ENCODE measurements at regions not wholly inside any gene's neighbourhood (a gene's known extent, or its start where the extent isn't known, plus 50 kb on each side); places are given as distances from the start of the nearest gene placed in this dataset.

DNA sequence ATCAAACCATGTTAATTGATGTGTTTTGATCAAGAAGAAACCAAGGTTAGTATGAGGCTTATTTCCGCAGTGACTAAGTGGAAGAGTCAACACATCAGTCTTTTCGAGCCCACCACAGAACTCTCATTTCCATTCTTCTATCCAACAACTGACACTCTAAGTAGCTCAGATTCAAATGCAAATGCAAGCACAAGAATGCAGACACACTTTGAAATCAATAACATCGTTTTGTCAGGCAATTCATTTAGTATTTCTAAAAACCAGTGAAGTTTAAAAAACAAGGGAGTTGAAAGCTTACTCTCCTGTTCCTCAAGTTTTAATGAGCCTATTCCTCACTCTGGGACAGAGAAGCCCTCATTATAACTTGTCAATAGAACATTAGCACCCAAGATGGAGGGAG, 433.1 kb downstream of the ZIC3 start:
- no peak overlapping the region for H3K4ac ChIP-seq (ENCODE audit: low read length)
- H3K4me3 ChIP-seq (ENCODE audit: low read length in 2 of 2): no peak overlapping the region
- peak overlapping the region; percentile 65 for H2AFZ ChIP-seq (ENCODE audit: low read length)
- H3K4me2 ChIP-seq (ENCODE audit: insufficient read depth, low read length, poor library complexity, severe bottlenecking): no peak overlapping the region
- no peak overlapping the region for H3K9ac ChIP-seq (ENCODE audit: low read depth, low read length, poor library complexity)
- H2BK5ac ChIP-seq (ENCODE audit: low read length): no peak overlapping the region
- H4K8ac ChIP-seq (ENCODE audit: low read depth, low read length): no peak overlapping the region
- peaks cover 5 to 10% of the 10 kb centered on the region in 2 donors for H3K4me1 ChIP-seq (ENCODE audit: control insufficient read depth in 2 of 2, insufficient read depth in 1 of 2, low read depth in 1 of 2, low read length in 2 of 2)
- no CpG with 5 or more reads among the region's 3 CpGs for WGBS, 2 donors (ENCODE audit: extremely low coverage in 2 of 2, insufficient read length in 2 of 2, insufficient replicate concordance in 1 of 2)
- H4K91ac ChIP-seq (ENCODE audit: low read depth, low read length, poor library complexity): no peak overlapping the region
- no peaks in the 10 kb centered on the region for H3K9me3 ChIP-seq (replicated peaks in 1 of 2; ENCODE audit: control insufficient read depth in 2 of 2, insufficient read depth in 1 of 2, low read depth in 1 of 2, low read length in 2 of 2)
- H2BK12ac ChIP-seq (ENCODE audit: low read length): no peak overlapping the region
- no peak overlapping the region for H2BK15ac ChIP-seq (ENCODE audit: low read length)
- no peak overlapping the region for H3K23ac ChIP-seq (ENCODE audit: low read depth, low read length, poor library complexity)
- no peak overlapping the region for H3K18ac ChIP-seq (ENCODE audit: low read length)
- no peak overlapping the region for H2AK5ac ChIP-seq (ENCODE audit: low read depth, low read length)
- H2BK120ac ChIP-seq (ENCODE audit: low read depth, low read length): no peak overlapping the region
- H3K27ac ChIP-seq (replicated peaks; ENCODE audit: low read length): no peak overlapping the region
- no peaks in the 10 kb centered on the region for H3K36me3 ChIP-seq (replicated peaks in 1 of 2; ENCODE audit: control insufficient read depth in 2 of 2, insufficient read depth in 2 of 2, low read length in 2 of 2)
- no peaks in the 10 kb centered on the region for H3K27me3 ChIP-seq (ENCODE audit: control insufficient read depth in 3 of 3, insufficient read depth in 3 of 3, low read depth in 1 of 3, low read length in 3 of 3)
- no peaks in the 10 kb centered on the region for H3K79me1 ChIP-seq (ENCODE audit: low read depth, low read length)
- no peak for DNase-seq (ENCODE audit: low spot score)
- no peak overlapping the region for H3K14ac ChIP-seq (ENCODE audit: low read length)

- Histone ChIP-seq H3K23ac (ENCODE audit: low read depth, low read length, poor library complexity) (no peak overlapping the region), H2AK5ac (ENCODE audit: low read depth, low read length) (no peak overlapping the region), H3K4me3 (ENCODE audit: low read length in 2 of 2) (no peak overlapping the region), H3K27ac (replicated peaks; ENCODE audit: low read length) (no peak overlapping the region), H3K36me3 (replicated peaks in 1 of 2; ENCODE audit: control insufficient read depth in 2 of 2, insufficient read depth in 2 of 2, low read length in 2 of 2) (no peaks in the 10 kb centered on the region), H3K18ac (ENCODE audit: low read length) (no peak overlapping the region), H3K79me1 (ENCODE audit: low read depth, low read length) (no peaks in the 10 kb centered on the region), H3K4me2 (ENCODE audit: insufficient read depth, low read length, poor library complexity, severe bottlenecking) (no peak overlapping the region), H3K4me1 (ENCODE audit: control insufficient read depth in 2 of 2, insufficient read depth in 1 of 2, low read depth in 1 of 2, low read length in 2 of 2) (peaks cover 5 to 10% of the 10 kb centered on the region in 2 donors), H4K91ac (ENCODE audit: low read depth, low read length, poor library complexity) (no peak overlapping the region), H2AFZ (ENCODE audit: low read length) (peak overlapping the region; percentile 65), H3K4ac (ENCODE audit: low read length) (no peak overlapping the region), H3K27me3 (ENCODE audit: control insufficient read depth in 3 of 3, insufficient read depth in 3 of 3, low read depth in 1 of 3, low read length in 3 of 3) (no peaks in the 10 kb centered on the region), H2BK5ac (ENCODE audit: low read length) (no peak overlapping the region), H2BK12ac (ENCODE audit: low read length) (no peak overlapping the region), H2BK120ac (ENCODE audit: low read depth, low read length) (no peak overlapping the region), H4K8ac (ENCODE audit: low read depth, low read length) (no peak overlapping the region), H3K14ac (ENCODE audit: low read length) (no peak overlapping the region), H2BK15ac (ENCODE audit: low read length) (no peak overlapping the region), H3K9ac (ENCODE audit: low read depth, low read length, poor library complexity) (no peak overlapping the region), H3K9me3 (replicated peaks in 1 of 2; ENCODE audit: control insufficient read depth in 2 of 2, insufficient read depth in 1 of 2, low read depth in 1 of 2, low read length in 2 of 2) (no peaks in the 10 kb centered on the region)
- WGBS, 2 donors (ENCODE audit: extremely low coverage in 2 of 2, insufficient read length in 2 of 2, insufficient replicate concordance in 1 of 2): no CpG with 5 or more reads among the region's 3 CpGs
- no peak for DNase-seq (ENCODE audit: low spot score)
These were observed 433.6 kb downstream of the ZIC3 start for GRCh38 chrX:137999552-137999951.

DNA sequence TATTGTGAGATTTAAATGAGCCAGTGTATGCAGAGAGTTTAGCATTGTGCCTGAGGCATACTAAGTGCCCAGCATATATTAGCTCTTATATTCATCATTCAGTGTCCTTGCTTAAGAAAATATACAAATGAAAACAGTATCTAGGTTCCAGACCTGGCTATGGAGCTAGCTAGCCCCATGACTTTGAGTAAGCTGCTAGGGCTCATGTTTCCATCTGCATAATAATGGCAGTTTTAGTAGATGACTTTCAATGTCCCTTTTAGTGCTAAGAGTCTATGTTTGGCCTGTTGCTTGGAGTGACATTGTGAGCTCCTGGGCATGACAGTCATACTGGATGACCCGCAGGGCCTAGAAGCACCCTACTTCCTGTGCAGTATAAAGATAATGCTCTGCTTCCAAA, 435.3 kb downstream of the ZIC3 start:
- Histone ChIP-seq H3K4me1 (ENCODE audit: control insufficient read depth in 2 of 2, insufficient read depth in 1 of 2, low read depth in 1 of 2, low read length in 2 of 2) (peaks cover 5 to 13% of the 10 kb centered on the region in 2 donors), H2BK5ac (ENCODE audit: low read length) (no peak overlapping the region), H3K9ac (ENCODE audit: low read depth, low read length, poor library complexity) (no peak overlapping the region), H2BK12ac (ENCODE audit: low read length) (no peak overlapping the region), H3K4ac (ENCODE audit: low read length) (no peak overlapping the region), H3K4me3 (ENCODE audit: low read length in 2 of 2) (no peak overlapping the region), H3K4me2 (ENCODE audit: insufficient read depth, low read length, poor library complexity, severe bottlenecking) (no peak overlapping the region), H3K27me3 (ENCODE audit: control insufficient read depth in 3 of 3, insufficient read depth in 3 of 3, low read depth in 1 of 3, low read length in 3 of 3) (no peaks in the 10 kb centered on the region), H2BK120ac (ENCODE audit: low read depth, low read length) (no peak overlapping the region), H2AK5ac (ENCODE audit: low read depth, low read length) (no peak overlapping the region), H3K36me3 (replicated peaks in 1 of 2; ENCODE audit: control insufficient read depth in 2 of 2, insufficient read depth in 2 of 2, low read length in 2 of 2) (no peaks in the 10 kb centered on the region), H3K23ac (ENCODE audit: low read depth, low read length, poor library complexity) (no peak overlapping the region), H4K8ac (ENCODE audit: low read depth, low read length) (no peak overlapping the region), H3K14ac (ENCODE audit: low read length) (no peak overlapping the region), H4K91ac (ENCODE audit: low read depth, low read length, poor library complexity) (no peak overlapping the region), H3K9me3 (replicated peaks in 1 of 2; ENCODE audit: control insufficient read depth in 2 of 2, insufficient read depth in 1 of 2, low read depth in 1 of 2, low read length in 2 of 2) (no peaks in the 10 kb centered on the region), H2BK15ac (ENCODE audit: low read length) (no peak overlapping the region), H3K79me1 (ENCODE audit: low read depth, low read length) (no peaks in the 10 kb centered on the region), H3K18ac (ENCODE audit: low read length) (no peak overlapping the region), H2AFZ (ENCODE audit: low read length) (no peak overlapping the region), H3K27ac (replicated peaks; ENCODE audit: low read length) (no peak overlapping the region)
- DNase-seq (ENCODE audit: low spot score): no peak
- no CpG with 5 or more reads among the region's 1 CpG for WGBS, 2 donors (ENCODE audit: extremely low coverage in 2 of 2, insufficient read length in 2 of 2, insufficient replicate concordance in 1 of 2)

GRCh38 chrX:138006180-138006579, 440.3 kb downstream of the ZIC3 start:
- Histone ChIP-seq H3K14ac (ENCODE audit: low read length) (no peak overlapping the region), H2AK5ac (ENCODE audit: low read depth, low read length) (no peak overlapping the region), H3K36me3 (replicated peaks in 1 of 2; ENCODE audit: control insufficient read depth in 2 of 2, insufficient read depth in 2 of 2, low read length in 2 of 2) (no peaks in the 10 kb centered on the region), H3K18ac (ENCODE audit: low read length) (no peak overlapping the region), H2BK120ac (ENCODE audit: low read depth, low read length) (no peak overlapping the region), H2AFZ (ENCODE audit: low read length) (no peak overlapping the region), H3K4me1 (ENCODE audit: control insufficient read depth in 2 of 2, insufficient read depth in 1 of 2, low read depth in 1 of 2, low read length in 2 of 2) (peaks cover 6 to 13% of the 10 kb centered on the region in 2 donors), H3K4me3 (ENCODE audit: low read length in 2 of 2) (no peak overlapping the region), H3K9ac (ENCODE audit: low read depth, low read length, poor library complexity) (no peak overlapping the region), H3K4ac (ENCODE audit: low read length) (no peak overlapping the region), H3K4me2 (ENCODE audit: insufficient read depth, low read length, poor library complexity, severe bottlenecking) (no peak overlapping the region), H4K8ac (ENCODE audit: low read depth, low read length) (no peak overlapping the region), H3K27me3 (ENCODE audit: control insufficient read depth in 3 of 3, insufficient read depth in 3 of 3, low read depth in 1 of 3, low read length in 3 of 3) (no peaks in the 10 kb centered on the region), H2BK5ac (ENCODE audit: low read length) (no peak overlapping the region), H2BK15ac (ENCODE audit: low read length) (no peak overlapping the region), H2BK12ac (ENCODE audit: low read length) (no peak overlapping the region), H3K23ac (ENCODE audit: low read depth, low read length, poor library complexity) (no peak overlapping the region), H3K79me1 (ENCODE audit: low read depth, low read length) (no peaks in the 10 kb centered on the region), H4K91ac (ENCODE audit: low read depth, low read length, poor library complexity) (no peak overlapping the region), H3K27ac (replicated peaks; ENCODE audit: low read length) (no peak overlapping the region), H3K9me3 (replicated peaks in 1 of 2; ENCODE audit: control insufficient read depth in 2 of 2, insufficient read depth in 1 of 2, low read depth in 1 of 2, low read length in 2 of 2) (no peaks in the 10 kb centered on the region)
- no CpG with 5 or more reads among the region's 4 CpGs for WGBS, 2 donors (ENCODE audit: extremely low coverage in 2 of 2, insufficient read length in 2 of 2, insufficient replicate concordance in 1 of 2)
- no peak for DNase-seq (ENCODE audit: low spot score)

All from neuronal stem cell (in vitro differentiated cells).